GM19240 (cell line): ENCODE measurements at regions not wholly inside any gene's neighbourhood (a gene's known extent, or its start where the extent isn't known, plus 50 kb on each side); places are given as distances from the start of the nearest gene placed in this dataset.
"Not testable (repeated sequence)": the region's sequence is repeated elsewhere in the genome, so short reads cannot be mapped to it uniquely, and the experiment has no call there.

Source experiments
- DNase-seq: peaks from one replicate; pipeline ENCODE4 v3.0.0; 2011; ENCODE audit warnings: low spot score; ENCODE audit not compliant: insufficient read length

- DNase-seq: no peak
Measured at GRCh38 chr4:38278255-38278654, 318.1 kb downstream of the PTTG2 start.

- DNase-seq: no peak
Measured at GRCh38 chr4:38279077-38279476, 318.9 kb downstream of the PTTG2 start.

DNA sequence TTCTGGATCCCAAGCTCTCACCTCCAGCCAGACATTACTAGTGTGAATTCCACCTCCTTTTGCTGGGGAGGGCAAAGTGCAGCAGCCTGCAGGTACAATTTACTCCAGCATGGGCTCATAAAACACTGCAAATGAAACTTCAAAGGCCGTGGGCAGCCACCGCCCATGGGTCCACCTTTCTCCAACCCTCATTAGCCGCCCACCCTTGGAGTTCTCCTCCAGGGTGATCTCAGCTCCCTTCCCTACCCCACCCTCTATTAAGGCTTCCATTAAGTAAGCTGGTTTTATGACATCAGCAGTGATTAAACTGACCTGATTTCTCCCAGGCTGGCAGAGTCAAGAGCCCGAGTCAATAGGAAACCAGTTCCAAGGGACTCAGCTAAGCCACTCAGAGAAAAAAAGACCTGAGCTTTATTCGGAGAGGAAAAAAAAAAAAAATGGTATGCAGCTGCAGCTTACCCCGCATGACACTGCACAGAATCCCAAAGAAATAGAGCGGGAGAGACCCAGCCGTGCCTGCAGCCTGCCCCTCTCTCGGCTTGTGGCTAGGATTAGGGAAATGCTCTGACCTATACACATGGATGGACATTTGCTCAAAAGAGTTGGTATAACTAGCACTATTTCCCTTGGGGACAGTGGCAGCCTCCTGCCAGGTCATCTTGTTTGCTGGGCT is 319.6 kb downstream of the PTTG2 start:
- no peak for DNase-seq

GRCh38 chr4:38280323-38280706 is 320.1 kb downstream of the PTTG2 start:
- no peak for DNase-seq

DNA sequence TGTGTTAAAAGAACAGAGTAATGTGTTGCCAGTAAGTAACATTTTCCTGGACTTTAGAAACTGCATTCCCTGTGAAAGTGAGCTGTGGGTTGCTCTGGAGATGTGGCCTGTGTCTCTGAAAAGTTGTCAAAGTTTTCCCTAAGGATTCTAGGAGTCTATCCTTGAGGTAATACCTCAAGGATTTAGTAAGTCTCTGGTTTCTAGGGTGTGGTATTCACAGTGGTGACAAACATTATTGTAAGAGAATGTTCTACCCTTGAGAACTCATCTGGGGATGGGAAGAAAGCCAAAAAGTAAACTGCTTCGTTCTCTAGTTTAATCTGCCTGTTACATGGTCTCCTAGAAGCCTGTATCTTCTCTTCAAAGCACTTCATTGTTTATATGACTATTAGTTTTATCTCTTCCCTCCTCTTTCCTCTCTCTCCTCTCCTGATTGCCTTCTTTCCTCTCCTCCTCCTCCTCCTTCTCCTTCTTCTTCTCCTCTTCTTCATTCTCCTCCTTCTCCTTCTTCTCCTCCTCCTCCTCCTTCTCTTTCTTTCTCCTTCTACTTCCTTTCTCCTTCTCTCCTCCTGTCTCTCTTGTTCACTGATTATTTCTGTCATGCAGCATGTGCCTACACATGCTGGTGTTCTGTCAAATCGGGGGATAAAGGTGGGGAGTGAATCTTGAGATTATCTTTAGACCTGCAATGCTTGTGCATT is 321.3 kb downstream of the PTTG2 start:
- DNase-seq: no peak

- no peak for DNase-seq
Measured at GRCh38 chr4:38283724-38284123, 323.5 kb downstream of the PTTG2 start.

GRCh38 chr4:38284294-38285030 is 324.3 kb downstream of the PTTG2 start:
- DNase-seq: no peak

- DNase-seq: no peak
Measured at GRCh38 chr4:38287101-38287851, 327.1 kb downstream of the PTTG2 start.

- DNase-seq: no peak
Measured at GRCh38 chr4:38289553-38289952, 329.4 kb downstream of the PTTG2 start.

- no peak for DNase-seq
Measured at GRCh38 chr4:38290366-38290765, 330.2 kb downstream of the PTTG2 start.

- DNase-seq: no peak
Measured at GRCh38 chr4:38290914-38291313, 330.7 kb downstream of the PTTG2 start.

DNA sequence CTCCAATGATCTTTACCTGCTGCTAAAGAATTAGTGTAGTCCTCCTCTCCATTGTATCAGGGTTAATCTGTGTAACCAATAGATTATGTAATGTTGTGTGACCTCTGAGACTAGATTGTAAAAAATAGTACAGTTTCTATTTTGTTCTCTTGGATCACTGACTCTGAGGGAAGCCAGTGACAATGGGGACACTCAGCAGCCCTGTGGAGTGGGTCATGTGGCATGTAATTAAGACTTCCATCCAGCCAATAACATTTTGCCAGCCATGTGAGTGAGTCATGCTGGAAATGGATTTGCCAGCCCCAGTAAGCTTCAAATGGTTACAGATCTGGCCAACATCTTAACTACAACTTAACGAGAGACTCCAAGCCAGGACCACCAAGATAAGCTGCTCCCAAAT is 332.3 kb downstream of the PTTG2 start:
- DNase-seq: no peak

DNA sequence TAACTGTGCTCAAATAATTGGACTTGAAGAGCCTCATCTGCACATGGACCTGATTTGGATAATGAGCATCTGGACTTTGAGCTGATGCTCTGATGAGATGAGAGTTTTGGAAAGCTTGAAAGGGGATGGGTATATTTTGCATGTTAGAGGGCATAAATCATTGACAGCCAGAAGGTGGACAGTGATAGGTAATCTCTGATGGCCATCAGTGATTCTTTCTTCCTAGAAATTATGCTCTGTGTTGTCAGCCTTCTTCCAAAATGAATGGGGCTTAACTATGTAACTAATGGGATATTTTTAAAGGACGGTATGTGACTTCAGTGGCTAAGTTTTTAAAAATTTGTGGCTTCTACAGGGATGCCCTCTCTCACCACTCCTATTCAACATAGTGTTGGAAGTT is 334.0 kb downstream of the PTTG2 start:
- no peak for DNase-seq

- no peak for DNase-seq
Measured at GRCh38 chr4:38297061-38297460, 336.9 kb downstream of the PTTG2 start.

- DNase-seq: no peak
Measured at GRCh38 chr4:38298868-38299713, 338.9 kb downstream of the PTTG2 start.

DNA sequence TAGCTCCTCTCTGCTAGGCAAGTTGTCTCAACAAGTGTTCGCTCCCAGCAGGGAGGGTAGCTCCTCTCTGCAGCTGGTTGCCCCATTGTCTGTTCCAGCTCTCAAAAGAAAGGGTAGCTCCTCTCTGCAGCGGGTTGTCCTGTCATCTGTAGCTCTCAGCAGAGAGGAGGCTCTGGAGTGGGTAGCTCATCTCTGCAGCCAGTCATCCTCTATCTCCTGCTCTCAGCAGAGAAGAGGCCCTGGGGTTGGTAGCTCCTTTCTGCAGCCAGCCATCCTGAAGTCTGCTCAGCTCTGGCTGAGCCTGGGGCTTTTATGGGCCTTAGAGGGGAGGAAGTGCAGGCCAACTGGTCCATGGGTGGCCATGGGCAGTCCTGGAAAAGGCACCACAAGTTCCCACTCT is 342.7 kb downstream of the PTTG2 start:
- no peak for DNase-seq

DNA sequence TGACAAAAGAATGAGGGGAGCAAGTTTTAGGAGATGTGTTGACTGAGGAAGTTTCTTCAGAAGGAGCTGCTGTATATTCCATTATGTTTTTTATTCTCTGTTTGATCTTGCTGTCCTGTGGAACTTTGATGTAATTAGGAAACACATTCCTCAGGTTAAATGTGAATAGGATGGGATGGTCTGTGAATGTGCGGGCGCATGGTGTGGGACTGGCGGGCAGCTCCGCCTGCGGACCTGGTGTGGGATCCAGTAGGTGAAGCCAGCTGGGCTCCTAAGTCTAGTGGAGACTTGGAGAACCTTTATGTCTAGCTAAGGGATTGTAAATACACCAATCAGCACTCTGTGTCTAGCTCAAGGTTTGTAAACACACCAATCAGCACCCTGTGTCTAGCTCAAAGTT is 344.3 kb downstream of the PTTG2 start:
- not testable (repeated sequence) for DNase-seq

DNA sequence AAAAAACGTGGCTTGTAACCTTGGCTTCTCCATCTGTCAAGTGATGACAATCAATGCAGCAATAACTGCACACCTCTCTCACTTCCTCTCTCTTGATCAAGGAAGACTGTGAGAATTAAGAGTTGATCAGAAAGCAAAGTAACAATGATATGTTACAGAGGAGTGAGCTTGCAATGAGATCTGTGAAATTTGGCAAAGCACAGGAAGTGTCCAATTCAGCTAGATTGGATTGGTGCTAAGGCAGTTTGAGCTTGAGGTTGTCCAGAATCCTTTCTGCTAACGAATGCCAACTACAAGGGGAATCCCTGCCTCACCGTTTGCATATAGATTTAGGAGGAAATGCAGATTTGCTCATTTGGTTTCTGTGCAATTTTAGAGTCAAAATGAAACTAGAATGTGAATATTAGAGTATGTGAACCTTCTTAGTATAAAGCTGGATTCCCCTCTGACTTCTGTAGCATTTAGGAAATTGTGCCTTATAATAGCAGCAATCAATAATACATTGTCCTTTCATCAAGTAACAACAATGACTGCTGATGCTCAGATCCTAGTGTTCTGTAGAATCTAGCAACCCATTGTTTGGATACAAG is 346.4 kb downstream of the PTTG2 start:
- DNase-seq: no peak

- no peak for DNase-seq
Measured at GRCh38 chr4:38308728-38309311, 348.6 kb downstream of the PTTG2 start.

- no peak for DNase-seq
Measured at GRCh38 chr4:38309471-38309870, 349.3 kb downstream of the PTTG2 start.
